B cell (primary cell): ENCODE measurements at regions not wholly inside any gene's neighbourhood (a gene's known extent, or its start where the extent isn't known, plus 50 kb on each side); places are given as distances from the start of the nearest gene placed in this dataset.

Experiments
- ATAC-seq: fragments of 200-7000 bp; cut with Tn5 transposase; one replicate; pipeline ENCODE4 v1.10.0; 2021; ENCODE audit warnings: low read depth, mild to moderate bottlenecking, moderate number of reproducible peaks, moderate library complexity
- CTCF ChIA-PET: fragments of 350-600 bp; sonication (Branson Sonifier 250); formaldehyde crosslinking; loops from one replicate; lab custom pipeline; 2021; ENCODE audit warnings: antibody characterized with exemption, inconsistent platforms; lab: Charles Lee
- POLR2A ChIA-PET: fragments of 350-600 bp; sonication (Branson Sonifier 250); formaldehyde crosslinking; loops from one replicate; lab custom pipeline; 2021; ENCODE audit warnings: antibody characterized with exemption; lab: Charles Lee
- DNase-seq: peaks from one replicate; pipeline ENCODE4 v3.0.0; 2013
- H2AFZ ChIP-seq: 2 replicates; pipeline ENCODE4 v1.6.1; 2012; ENCODE audit warnings: mild to moderate bottlenecking, low read depth, low read length; ENCODE audit not compliant: insufficient read depth, poor library complexity, severe bottlenecking
- H3K27ac ChIP-seq, 2 donors: 1 replicate in 1 of 2; 2 replicates in 1 of 2; pipeline ENCODE4 v1.5.1; 2012 to 2013; ENCODE audit warnings: low read length in 2 of 2, mild to moderate bottlenecking in 2 of 2, moderate library complexity in 1 of 2
- H3K27me3 ChIP-seq, 4 experiments: fragments of 200-600 bp in 1 of 4; sonication (generic) in 1 of 4; replicated peaks in 1 of 4; 1 replicate in 2 of 4; 2 replicates in 2 of 4; pipeline versions ENCODE4 v1.6.1 to v1.7.0; 2013 to 2016; ENCODE audit warnings: low read length in 3 of 4, mild to moderate bottlenecking in 2 of 4, mixed read lengths in 1 of 4, moderate library complexity in 1 of 4; ENCODE audit not compliant: insufficient read depth in 4 of 4, control insufficient read depth in 3 of 4; ENCODE audit errors: control extremely low read depth in 1 of 4
- H3K36me3 ChIP-seq, 2 experiments: replicated peaks in 1 of 2; 1 replicate in 1 of 2; 2 replicates in 1 of 2; pipeline versions ENCODE4 v1.6.1 to v1.7.1; 2013; ENCODE audit warnings: low read length in 1 of 2; ENCODE audit not compliant: insufficient read depth in 2 of 2, control insufficient read depth in 1 of 2; ENCODE audit errors: control extremely low read depth in 1 of 2, extremely low read depth in 1 of 2
- H3K4me1 ChIP-seq, 2 donors: fragments of 200-600 bp in 1 of 2; sonication (generic) in 1 of 2; 1 replicate in 1 of 2; 2 replicates in 1 of 2; pipeline versions ENCODE4 v1.5.1 to v1.6.1; 2013 to 2017; ENCODE audit warnings: low read length in 2 of 2; ENCODE audit not compliant: control insufficient read depth in 2 of 2, insufficient read depth in 2 of 2
- H3K4me2 ChIP-seq: replicated peaks from 2 replicates; pipeline ENCODE3; 2012; ENCODE audit warnings: mild to moderate bottlenecking, low read depth, low read length; ENCODE audit not compliant: poor library complexity, severe bottlenecking
- H3K4me3 ChIP-seq, 5 experiments: fragments of 200-600 bp in 1 of 5; sonication (generic) in 1 of 5; 1 replicate in 3 of 5; 2 replicates in 2 of 5; pipeline versions ENCODE4 v1.5.1 to v1.7.0; 2011 to 2016; ENCODE audit warnings: low read length in 4 of 5, mild to moderate bottlenecking in 4 of 5, low read depth in 2 of 5, control low read depth in 1 of 5, moderate library complexity in 1 of 5; ENCODE audit not compliant: insufficient read depth in 1 of 5; ENCODE audit errors: control extremely low read depth in 1 of 5, extremely low read depth in 1 of 5
- H3K79me2 ChIP-seq: fragments of 200-600 bp; sonication (generic); one replicate; pipeline ENCODE4 v1.6.0; 2016; ENCODE audit warnings: low read length; ENCODE audit not compliant: control insufficient read depth, insufficient read depth
- H3K9ac ChIP-seq: fragments of 200-600 bp; sonication (generic); 2 replicates; pipeline ENCODE4 v1.6.1; 2017; ENCODE audit warnings: mild to moderate bottlenecking, low read length, moderate library complexity
- H3K9me3 ChIP-seq, 3 donors: one replicate each; pipeline versions ENCODE4 v1.6.1 to v1.7.1; 2013; ENCODE audit warnings: low read length in 2 of 3; ENCODE audit not compliant: control insufficient read depth in 2 of 3, insufficient read depth in 1 of 3; ENCODE audit errors: control extremely low read depth in 1 of 3
- H4K20me1 ChIP-seq: 2 replicates; pipeline ENCODE4 v1.6.0; 2012; ENCODE audit warnings: mild to moderate bottlenecking, low read length; ENCODE audit not compliant: insufficient read depth, control insufficient read depth, poor library complexity, severe bottlenecking
- H3K27ac Mint-ChIP-seq: one replicate; pipeline ENCODE4 v1.8.0; 2021; ENCODE audit warnings: mixed read lengths
- H3K27me3 Mint-ChIP-seq: one replicate; pipeline ENCODE4 v1.8.0; 2021; ENCODE audit warnings: mixed read lengths
- H3K4me1 Mint-ChIP-seq: one replicate; pipeline ENCODE4 v1.8.0; 2021; ENCODE audit warnings: mixed read lengths
- H3K4me3 Mint-ChIP-seq: one replicate; pipeline ENCODE4 v1.8.0; 2021; ENCODE audit warnings: mixed read lengths
- H3K9me3 Mint-ChIP-seq: one replicate; pipeline ENCODE4 v1.8.0; 2022; ENCODE audit warnings: mixed read lengths; ENCODE audit not compliant: insufficient read depth
- EZH2 ChIP-seq: IDR thresholded peaks from 2 replicates; pipeline ENCODE4 v1.6.1; 2012; ENCODE audit warnings: borderline replicate concordance, low read depth, mild to moderate bottlenecking, moderate library complexity, low read length; ENCODE audit not compliant: insufficient read depth, poor library complexity, severe bottlenecking
- WGBS: methylation state at CpG from one replicate; pipeline ENCODE4 v1.1.5; 2013; ENCODE audit warnings: missing lambda C conversion rate; ENCODE audit not compliant: insufficient coverage; 5-methylcytosine and 5-hydroxymethylcytosine counted together
- intact Hi-C: fragments of 100-400 bp; cut with micrococcal nuclease; formaldehyde crosslinking; loops from one replicate; pipeline ENCODE4 v1.10.0; 2022
- TF ChIP-seq, protein P1 (sequence below): fragments of 200-600 bp; IDR thresholded peaks from one replicate; pipeline ENCODE4 v1.8.0; 2022; ENCODE audit warnings: antibody characterized with exemption, mild to moderate bottlenecking

DNA sequence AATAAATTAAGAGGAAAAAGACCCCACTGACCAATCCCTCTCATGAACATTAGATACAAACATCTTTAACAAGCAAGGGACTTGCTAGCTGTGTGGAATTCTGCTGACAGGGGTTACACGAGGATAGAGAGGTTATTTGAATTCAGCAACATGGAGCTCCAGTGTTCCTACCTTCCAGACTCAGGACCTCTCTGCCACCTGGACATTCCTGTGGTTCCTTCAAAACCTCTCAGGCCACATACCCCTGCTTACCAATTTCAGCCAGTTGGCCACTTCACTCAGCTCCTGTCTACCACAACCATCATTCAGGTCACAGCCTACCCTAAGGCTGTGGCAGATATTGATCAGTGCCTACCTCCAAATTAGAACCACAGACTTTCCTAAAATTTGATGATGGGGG is 147.5 kb downstream of the RRAGC start:
- intact Hi-C loops, result no loop called here
- whole genome bisulfite sequencing, result 100% methylated on average over 1 of the region's 1 CpG

DNA sequence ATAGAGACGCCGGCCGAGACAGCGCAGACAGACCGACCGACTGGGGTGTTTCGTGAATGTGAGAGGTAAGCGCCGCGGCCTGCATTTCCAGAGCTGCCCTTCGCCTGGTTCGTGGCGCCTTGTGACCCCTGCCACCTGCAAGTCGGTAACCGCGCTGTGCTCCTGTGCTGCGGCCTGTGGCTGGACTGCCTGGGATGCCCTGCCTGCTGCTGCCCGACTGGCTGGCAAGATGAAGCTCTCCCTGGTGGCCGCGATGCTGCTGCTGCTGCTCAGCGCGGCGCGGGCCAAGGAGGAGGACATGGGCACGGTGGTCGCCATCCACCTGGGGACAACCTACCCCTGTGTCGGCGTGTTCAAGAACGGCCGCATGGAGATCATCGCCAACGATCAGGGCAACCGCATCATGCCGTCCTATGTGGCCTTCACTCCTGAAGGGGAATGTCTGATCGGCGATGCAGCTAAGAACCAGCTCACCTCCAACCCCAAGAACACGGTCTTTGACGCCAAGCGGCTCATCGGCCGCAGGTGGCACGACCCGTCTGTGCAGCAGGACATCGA is 150.8 kb downstream of the RRAGC start:
- no peaks in the 10 kb centered on the region for H3K79me2 ChIP-seq
- no peak overlapping the region for H3K4me2 ChIP-seq
- H3K4me3 ChIP-seq, result no peak overlapping the region
- Mint-ChIP-seq H3K4me3 (no peak overlapping the region), H3K27ac (no peak overlapping the region), H3K27me3 (peaks cover 45% of the 10 kb centered on the region), H3K9me3 (peaks cover 8% of the 10 kb centered on the region), H3K4me1 (no peaks in the 10 kb centered on the region)
- ChIA-PET CTCF (no interaction called here), POLR2A (no interaction called here)
- no peaks in the 10 kb centered on the region for H3K4me1 ChIP-seq
- ATAC-seq (no peak), DNase-seq (no peak)
- no peaks in the 10 kb centered on the region for H4K20me1 ChIP-seq
- no peak overlapping the region for H3K27ac ChIP-seq
- TF ChIP-seq, protein P1, sequence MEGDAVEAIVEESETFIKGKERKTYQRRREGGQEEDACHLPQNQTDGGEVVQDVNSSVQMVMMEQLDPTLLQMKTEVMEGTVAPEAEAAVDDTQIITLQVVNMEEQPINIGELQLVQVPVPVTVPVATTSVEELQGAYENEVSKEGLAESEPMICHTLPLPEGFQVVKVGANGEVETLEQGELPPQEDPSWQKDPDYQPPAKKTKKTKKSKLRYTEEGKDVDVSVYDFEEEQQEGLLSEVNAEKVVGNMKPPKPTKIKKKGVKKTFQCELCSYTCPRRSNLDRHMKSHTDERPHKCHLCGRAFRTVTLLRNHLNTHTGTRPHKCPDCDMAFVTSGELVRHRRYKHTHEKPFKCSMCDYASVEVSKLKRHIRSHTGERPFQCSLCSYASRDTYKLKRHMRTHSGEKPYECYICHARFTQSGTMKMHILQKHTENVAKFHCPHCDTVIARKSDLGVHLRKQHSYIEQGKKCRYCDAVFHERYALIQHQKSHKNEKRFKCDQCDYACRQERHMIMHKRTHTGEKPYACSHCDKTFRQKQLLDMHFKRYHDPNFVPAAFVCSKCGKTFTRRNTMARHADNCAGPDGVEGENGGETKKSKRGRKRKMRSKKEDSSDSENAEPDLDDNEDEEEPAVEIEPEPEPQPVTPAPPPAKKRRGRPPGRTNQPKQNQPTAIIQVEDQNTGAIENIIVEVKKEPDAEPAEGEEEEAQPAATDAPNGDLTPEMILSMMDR, result no peak
- TF ChIP-seq EZH2, result no peak
- peaks cover 0 to 6% (median 4%) of the 10 kb centered on the region in 4 experiments for H3K27me3 ChIP-seq
- H2AFZ ChIP-seq, result no peak overlapping the region
- peaks cover 0 to 5% (median 2%) of the 10 kb centered on the region in 3 donors for H3K9me3 ChIP-seq
- no peaks in the 10 kb centered on the region for H3K36me3 ChIP-seq
- intact Hi-C loops, result no loop called here
- H3K9ac ChIP-seq, result no peak overlapping the region
- 96% methylated on average over 35 of the region's 44 CpGs for WGBS

More for the DNA sequence above, 147.5 kb downstream of the RRAGC start:
- TF ChIP-seq, protein P1, result no peak
- no peak for TF ChIP-seq EZH2
- Histone ChIP-seq H3K36me3 (no peaks in the 10 kb centered on the region), H3K4me3 (no peak overlapping the region), H3K4me1 (no peaks in the 10 kb centered on the region), H3K27me3 (no peaks in the 10 kb centered on the region), H3K4me2 (no peak overlapping the region), H3K9me3 (peaks cover 0 to 9% (median 0%) of the 10 kb centered on the region in 3 donors), H3K79me2 (no peaks in the 10 kb centered on the region), H4K20me1 (no peaks in the 10 kb centered on the region), H2AFZ (no peak overlapping the region), H3K9ac (no peak overlapping the region), H3K27ac (no peak overlapping the region)
- DNase-seq, result no peak
- Mint-ChIP-seq H3K4me1 (no peaks in the 10 kb centered on the region), H3K27ac (no peak overlapping the region), H3K9me3 (no peaks in the 10 kb centered on the region), H3K4me3 (no peak overlapping the region), H3K27me3 (peaks cover 21% of the 10 kb centered on the region)
- ATAC-seq, result no peak
- ChIA-PET CTCF (no interaction called here), POLR2A (no interaction called here)
